Astrocyte (in vitro differentiated cells and primary cell): ENCODE measurements at regions not wholly inside any gene's neighbourhood (a gene's known extent, or its start where the extent isn't known, plus 50 kb on each side); places are given as distances from the start of the nearest gene placed in this dataset.

Experiments used
- EZH2 ChIP-seq: IDR thresholded peaks from 2 replicates; pipeline ENCODE4 v1.6.1; 2012; ENCODE audit warnings: mild to moderate bottlenecking, low read length, inconsistent platforms; ENCODE audit not compliant: insufficient read depth
- TF ChIP-seq, protein P1 (sequence below): IDR thresholded peaks from 2 replicates; pipeline ENCODE4 v1.5.1; 2011; ENCODE audit warnings: low read depth, mild to moderate bottlenecking, inconsistent platforms, low read length, moderate library complexity; ENCODE audit not compliant: insufficient read depth

DNA sequence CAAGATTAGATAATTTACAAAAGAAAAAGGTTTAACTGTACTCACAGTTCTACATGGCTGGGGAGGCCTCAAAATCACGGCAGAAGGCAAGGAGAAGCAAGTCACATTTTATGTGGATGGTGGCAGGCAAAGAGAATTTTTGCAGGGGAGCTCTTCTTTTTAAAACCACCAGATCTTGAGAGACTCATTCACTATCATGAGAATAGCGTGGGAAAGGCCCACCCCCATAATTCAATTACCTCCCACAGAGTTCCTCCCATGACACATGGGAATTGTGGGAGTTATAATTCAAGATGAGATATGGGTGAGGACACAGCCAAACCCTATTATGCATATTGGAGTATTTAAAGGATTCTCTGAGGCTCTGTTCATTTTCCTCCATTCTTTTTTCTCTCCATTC lies 138.7 kb upstream of the CADM2 start:
- TF ChIP-seq, protein P1, sequence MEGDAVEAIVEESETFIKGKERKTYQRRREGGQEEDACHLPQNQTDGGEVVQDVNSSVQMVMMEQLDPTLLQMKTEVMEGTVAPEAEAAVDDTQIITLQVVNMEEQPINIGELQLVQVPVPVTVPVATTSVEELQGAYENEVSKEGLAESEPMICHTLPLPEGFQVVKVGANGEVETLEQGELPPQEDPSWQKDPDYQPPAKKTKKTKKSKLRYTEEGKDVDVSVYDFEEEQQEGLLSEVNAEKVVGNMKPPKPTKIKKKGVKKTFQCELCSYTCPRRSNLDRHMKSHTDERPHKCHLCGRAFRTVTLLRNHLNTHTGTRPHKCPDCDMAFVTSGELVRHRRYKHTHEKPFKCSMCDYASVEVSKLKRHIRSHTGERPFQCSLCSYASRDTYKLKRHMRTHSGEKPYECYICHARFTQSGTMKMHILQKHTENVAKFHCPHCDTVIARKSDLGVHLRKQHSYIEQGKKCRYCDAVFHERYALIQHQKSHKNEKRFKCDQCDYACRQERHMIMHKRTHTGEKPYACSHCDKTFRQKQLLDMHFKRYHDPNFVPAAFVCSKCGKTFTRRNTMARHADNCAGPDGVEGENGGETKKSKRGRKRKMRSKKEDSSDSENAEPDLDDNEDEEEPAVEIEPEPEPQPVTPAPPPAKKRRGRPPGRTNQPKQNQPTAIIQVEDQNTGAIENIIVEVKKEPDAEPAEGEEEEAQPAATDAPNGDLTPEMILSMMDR: no peak
- no peak for TF ChIP-seq EZH2
